Heart right ventricle (tissue), 16 donors: ENCODE measurements at regions not wholly inside any gene's neighbourhood (a gene's known extent, or its start where the extent isn't known, plus 50 kb on each side); places are given as distances from the start of the nearest gene placed in this dataset.

ENCODE experiments used
- ATAC-seq, 8 donors: fragments of 200-7000 bp; cut with Tn5 transposase; one replicate each; pipeline ENCODE4 v1.9.1; 2020; ENCODE audit warnings: mild to moderate bottlenecking in 8 of 8, moderate library complexity in 8 of 8, moderate number of reproducible peaks in 1 of 8
- DNase-seq, 2 donors: peaks; one replicate each; pipeline ENCODE4 v3.0.0-alpha.2; 2020
- H3K27ac ChIP-seq, 10 donors: fragments of 200-600 bp; sonication (generic) in 2 of 10; one replicate each; pipeline versions ENCODE4 v1.5.0 to v1.8.0; 2020 to 2022; ENCODE audit warnings: mild to moderate bottlenecking in 3 of 10
- H3K27me3 ChIP-seq, 7 donors: fragments of 200-600 bp; one replicate each; pipeline ENCODE4 v1.8.0; 2021 to 2022; ENCODE audit warnings: mild to moderate bottlenecking in 2 of 7
- H3K36me3 ChIP-seq, 9 donors: fragments of 200-600 bp; sonication (generic) in 1 of 9; one replicate each; pipeline versions ENCODE4 v1.5.0 to v1.8.0; 2020 to 2022; ENCODE audit warnings: mild to moderate bottlenecking in 2 of 9
- H3K4me1 ChIP-seq, 9 donors: fragments of 200-600 bp; sonication (generic) in 1 of 9; one replicate each; pipeline versions ENCODE4 v1.5.0 to v1.8.0; 2020 to 2022; ENCODE audit warnings: mild to moderate bottlenecking in 4 of 9
- H3K4me3 ChIP-seq, 10 donors: fragments of 200-600 bp; sonication (generic) in 2 of 10; one replicate each; pipeline versions ENCODE4 v1.5.0 to v1.8.0; 2020 to 2022; ENCODE audit warnings: mild to moderate bottlenecking in 7 of 10, moderate library complexity in 2 of 10
- H3K9me3 ChIP-seq, 11 donors: fragments of 200-600 bp in 10 of 11; sonication (generic) in 2 of 11; one replicate each; pipeline versions ENCODE4 v1.5.0 to v1.8.0; 2013 to 2022; ENCODE audit warnings: mild to moderate bottlenecking in 2 of 11, control low read depth in 1 of 11, moderate library complexity in 1 of 11
- WGBS, 2 donors: extraction: QIAGEN DNeasy Blood & Tissue Kit; methylation state at CpG; one replicate each; pipeline ENCODE4 v1.1.7; 2013; ENCODE audit warnings: inconsistent platforms in 1 of 2; 5-methylcytosine and 5-hydroxymethylcytosine counted together
- intact Hi-C, 10 donors: fragments of 100-400 bp; cut with DNase I; formaldehyde crosslinking; loops; one replicate each; pipeline versions ENCODE4 v1.11.1 to v1.14.2; 2022
- TF ChIP-seq, protein P1 (sequence below), 9 donors: fragments of 200-600 bp; sonication (generic) in 2 of 9; IDR thresholded peaks; one replicate each; pipeline versions ENCODE4 v1.5.0 to v1.8.0; 2021 to 2022; ENCODE audit warnings: antibody characterized with exemption in 9 of 9, mild to moderate bottlenecking in 5 of 9, moderate library complexity in 1 of 9
- donor health status: Arrhythmogenic right ventricular cardiomyopathy.
- donor health status: ischemic (EF 13 %, LVEDD 7.1; RV severe dilation, severe dysfunction).
- donor health status: healthy with polysubstance abuse.
- donor health status: DM: no; HTN: yes; CAD: no.
- donor health status: DM: no; HTN: no; CAD: no.
- donor health status: ischemic (EF 25% LVEDD 6.9; RV normal size, moderate dysfunction).
- donor health status: ischemic (EF 25% LVEDD 5.7; RV mildly dilated, moderate dysfunction).
- donor health status: healthy.
- donor health status: DM: yes; HTN: yes; CAD: no.
- donor health status: Ischemic cardiomyopathy.
- donor health status: ischemic (EF 35%, LVEDD 5.7; RV mildly dilated, moderate dysfunction).
- donor health status: nonischemic (EF 11% LVEDD 7.7; RV severe dilation, severe dysfunction).
- donor health status: DM: yes; HTN: yes; CAD: no.
- donor health status: PGD.
- donor health status: ischemic (EF 29% LVEDD 5.4; RV normal size, mild dysfunction).
- donor health status: nonischemic (EF 23%, LVEDD 6.1; RV moderate dilation, normal function).

DNA sequence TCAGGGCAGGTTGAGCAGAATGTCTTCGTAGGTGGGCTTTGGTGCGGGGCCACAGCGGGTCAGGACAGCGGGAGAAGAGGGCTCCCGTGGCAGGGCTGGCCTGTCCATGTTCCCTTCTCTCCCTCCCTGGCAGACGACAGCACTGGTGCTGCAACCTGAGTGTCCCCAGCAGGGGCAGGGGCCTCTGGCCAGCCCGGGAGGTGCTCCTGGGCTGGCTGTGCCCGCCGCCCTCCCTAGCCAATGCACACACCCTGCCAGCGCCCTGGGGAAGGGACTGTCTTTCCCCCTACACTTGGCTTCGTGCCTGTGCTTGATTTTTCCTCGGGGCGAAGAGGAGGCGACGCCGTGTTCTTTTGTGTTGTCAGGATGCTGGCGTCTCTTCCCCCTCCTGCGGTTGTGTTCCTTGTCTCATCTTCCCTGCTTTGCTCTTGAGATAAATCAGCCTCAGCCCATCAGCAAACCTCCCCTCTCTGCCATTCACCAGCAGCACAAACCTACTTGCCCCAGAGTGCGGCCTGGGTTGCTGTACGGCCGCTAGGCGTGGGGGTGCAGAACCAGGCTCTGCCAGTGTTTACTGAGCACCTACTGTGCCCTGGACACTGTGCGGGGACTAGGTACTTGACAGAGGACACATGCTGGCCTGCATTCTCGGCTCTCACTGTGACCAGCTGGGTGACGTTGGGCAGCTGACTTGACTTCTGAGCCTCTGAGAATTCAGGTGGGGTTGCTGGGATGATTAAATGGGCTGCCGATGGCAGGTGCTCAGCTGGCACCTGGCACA is 237.3 kb upstream of the CIBAR2 start:
- Histone ChIP-seq H3K9me3 (peaks cover 0 to 5% (median 0%) of the 10 kb centered on the region in 11 donors), H3K4me3 (no peak overlapping the region), H3K4me1 (peaks cover 0 to 16% (median 6%) of the 10 kb centered on the region in 9 donors), H3K27ac (no peak overlapping the region), H3K36me3 (no peaks in the 10 kb centered on the region), H3K27me3 (no peaks in the 10 kb centered on the region)
- TF ChIP-seq, protein P1, sequence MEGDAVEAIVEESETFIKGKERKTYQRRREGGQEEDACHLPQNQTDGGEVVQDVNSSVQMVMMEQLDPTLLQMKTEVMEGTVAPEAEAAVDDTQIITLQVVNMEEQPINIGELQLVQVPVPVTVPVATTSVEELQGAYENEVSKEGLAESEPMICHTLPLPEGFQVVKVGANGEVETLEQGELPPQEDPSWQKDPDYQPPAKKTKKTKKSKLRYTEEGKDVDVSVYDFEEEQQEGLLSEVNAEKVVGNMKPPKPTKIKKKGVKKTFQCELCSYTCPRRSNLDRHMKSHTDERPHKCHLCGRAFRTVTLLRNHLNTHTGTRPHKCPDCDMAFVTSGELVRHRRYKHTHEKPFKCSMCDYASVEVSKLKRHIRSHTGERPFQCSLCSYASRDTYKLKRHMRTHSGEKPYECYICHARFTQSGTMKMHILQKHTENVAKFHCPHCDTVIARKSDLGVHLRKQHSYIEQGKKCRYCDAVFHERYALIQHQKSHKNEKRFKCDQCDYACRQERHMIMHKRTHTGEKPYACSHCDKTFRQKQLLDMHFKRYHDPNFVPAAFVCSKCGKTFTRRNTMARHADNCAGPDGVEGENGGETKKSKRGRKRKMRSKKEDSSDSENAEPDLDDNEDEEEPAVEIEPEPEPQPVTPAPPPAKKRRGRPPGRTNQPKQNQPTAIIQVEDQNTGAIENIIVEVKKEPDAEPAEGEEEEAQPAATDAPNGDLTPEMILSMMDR (IDR thresholded peaks at IDR 0.05) = no peak
- WGBS, 2 donors = 83 to 87% methylated on average over 26 of the region's 26 CpGs
- intact Hi-C loops = no loop called here
- no peak for DNase-seq
- no peak for ATAC-seq

GRCh38 chr16:85350146-85350728 is 238.0 kb upstream of the CIBAR2 start:
- H3K27ac ChIP-seq = no peak overlapping the region
- H3K36me3 ChIP-seq = no peaks in the 10 kb centered on the region
- DNase-seq (no peak), ATAC-seq (peak in 1 of 8 donors; percentile 21)
- H3K4me3 ChIP-seq = no peak overlapping the region
- peaks cover 0 to 16% (median 7%) of the 10 kb centered on the region in 9 donors for H3K4me1 ChIP-seq
- TF ChIP-seq, protein P1 (IDR thresholded peaks at IDR 0.05) = no peak
- no peaks in the 10 kb centered on the region for H3K27me3 ChIP-seq
- H3K9me3 ChIP-seq = peaks cover 0 to 5% (median 0%) of the 10 kb centered on the region in 11 donors
- WGBS, 2 donors = 90% methylated on average over 10 of the region's 10 CpGs
- intact Hi-C loops = no loop called here

- Histone ChIP-seq H3K27me3 (no peaks in the 10 kb centered on the region), H3K4me1 (peaks cover 0 to 16% (median 7%) of the 10 kb centered on the region in 9 donors), H3K9me3 (peaks cover 0 to 5% (median 0%) of the 10 kb centered on the region in 11 donors), H3K27ac (no peak overlapping the region), H3K36me3 (no peaks in the 10 kb centered on the region), H3K4me3 (no peak overlapping the region)
- WGBS, 2 donors = 28 to 40% methylated on average over 4 of the region's 4 CpGs
- intact Hi-C loops = no loop called here
- ATAC-seq = peak; percentile 71 to 95 (median 90)
- peak; percentile 78 to 90 for DNase-seq
- TF ChIP-seq, protein P1 (IDR thresholded peaks at IDR 0.05) = no peak
Observed at GRCh38 chr16:85350973-85351372, 238.7 kb upstream of the CIBAR2 start.

DNA sequence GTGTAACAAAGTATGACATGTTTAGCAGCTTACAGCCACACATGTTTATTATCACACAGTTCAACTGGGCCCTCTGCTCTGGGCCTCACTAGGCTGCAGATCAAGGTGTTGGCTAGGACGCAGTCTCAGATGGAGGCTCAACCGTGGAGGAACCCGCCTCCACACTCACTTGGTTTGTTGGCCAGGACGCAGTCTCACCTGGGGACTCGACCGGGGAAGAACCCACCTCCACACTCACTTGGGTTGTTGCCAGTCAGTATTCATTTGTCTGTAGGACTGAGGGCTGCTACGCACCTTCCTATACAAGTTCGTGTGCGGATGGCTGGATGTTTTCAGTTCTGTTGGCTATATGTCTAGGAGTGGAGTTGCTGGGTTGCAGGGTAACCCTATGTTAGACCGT is 240.7 kb upstream of the CIBAR2 start:
- Histone ChIP-seq H3K4me3 (no peak overlapping the region), H3K27ac (no peak overlapping the region), H3K9me3 (peaks cover 0 to 5% (median 0%) of the 10 kb centered on the region in 11 donors), H3K4me1 (peaks cover 0 to 16% (median 7%) of the 10 kb centered on the region in 9 donors), H3K36me3 (no peaks in the 10 kb centered on the region), H3K27me3 (no peaks in the 10 kb centered on the region)
- 98 to 99% methylated on average over 10 of the region's 10 CpGs for WGBS, 2 donors
- no peak for DNase-seq
- TF ChIP-seq, protein P1 (IDR thresholded peaks at IDR 0.05) = no peak
- intact Hi-C loops = no loop called here
- no peak for ATAC-seq
